HEK293T (cell line): ENCODE measurements at regions not wholly inside any gene's neighbourhood (a gene's known extent, or its start where the extent isn't known, plus 50 kb on each side); places are given as distances from the start of the nearest gene placed in this dataset.

Experiments used
- CTCF ChIA-PET: fragments of 350-600 bp; formaldehyde crosslinking; extraction: SDS; loops from one replicate; lab custom pipeline; 2021; ENCODE audit warnings: antibody characterized with exemption, inconsistent platforms; lab: Yijun Ruan, JAX
- POLR2A ChIA-PET: fragments of 350-600 bp; formaldehyde crosslinking; extraction: SDS; loops from one replicate; lab custom pipeline; 2020; ENCODE audit warnings: antibody characterized with exemption, inconsistent platforms; lab: Yijun Ruan, JAX
- DNase-seq: peaks from one replicate; pipeline ENCODE4 v3.0.0; 2012; ENCODE audit warnings: mixed read lengths; ENCODE audit errors: extremely low spot score
- ARNT ChIP-seq: fragments of 450-650 bp; IDR thresholded peaks from 2 replicates; pipeline ENCODE4 v1.6.1; 2017; ENCODE audit warnings: mild to moderate bottlenecking
- BHLHE40 ChIP-seq: fragments of 450-650 bp; IDR thresholded peaks from 2 replicates; pipeline ENCODE4 v1.6.1; 2016; ENCODE audit warnings: mild to moderate bottlenecking, moderate library complexity, borderline replicate concordance
- CTBP1 ChIP-seq: fragments of 450-650 bp; IDR thresholded peaks from 2 replicates; pipeline ENCODE4 v1.6.1; 2016; ENCODE audit warnings: borderline replicate concordance
- ELF4 ChIP-seq: fragments of 450-650 bp; IDR thresholded peaks from 2 replicates; pipeline ENCODE4 v1.6.1; 2017; ENCODE audit warnings: antibody characterized with exemption
- FOXA1 ChIP-seq: fragments of 450-650 bp; IDR thresholded peaks from 2 replicates; pipeline ENCODE4 v1.6.1; 2016; ENCODE audit warnings: mild to moderate bottlenecking
- FOXK2 ChIP-seq: fragments of 450-650 bp; IDR thresholded peaks from 2 replicates; pipeline ENCODE4 v1.6.1; 2016; ENCODE audit warnings: mild to moderate bottlenecking
- FOXM1 ChIP-seq: fragments of 450-650 bp; IDR thresholded peaks from 2 replicates; pipeline ENCODE4 v1.6.1; 2017; ENCODE audit warnings: mild to moderate bottlenecking, borderline replicate concordance
- HDGF ChIP-seq: fragments of 450-650 bp; IDR thresholded peaks from 2 replicates; pipeline ENCODE4 v1.6.1; 2017; ENCODE audit warnings: antibody characterized with exemption, borderline replicate concordance
- L3MBTL2 ChIP-seq: fragments of 450-650 bp; conservative IDR thresholded peaks from 2 replicates; pipeline ENCODE4 v1.6.1; 2016; ENCODE audit warnings: mild to moderate bottlenecking
- LEF1 ChIP-seq: fragments of 450-650 bp; IDR thresholded peaks from 2 replicates; pipeline ENCODE4 v1.6.1; 2017; ENCODE audit warnings: mild to moderate bottlenecking, borderline replicate concordance
- NFRKB ChIP-seq: fragments of 450-650 bp; IDR thresholded peaks from 2 replicates; pipeline ENCODE4 v1.6.1; 2016; ENCODE audit warnings: mild to moderate bottlenecking, moderate library complexity
- PKNOX1 ChIP-seq: fragments of 450-650 bp; IDR thresholded peaks from 2 replicates; pipeline ENCODE4 v1.6.1; 2016
- SUZ12 ChIP-seq: fragments of 450-650 bp; IDR thresholded peaks from 2 replicates; pipeline ENCODE4 v1.6.1; 2016; ENCODE audit warnings: mild to moderate bottlenecking
- TARDBP ChIP-seq: fragments of 450-650 bp; IDR thresholded peaks from 2 replicates; pipeline ENCODE4 v1.6.1; 2016
- ZNF384 ChIP-seq: fragments of 450-650 bp; IDR thresholded peaks from 2 replicates; pipeline ENCODE4 v1.6.1; 2016

DNA sequence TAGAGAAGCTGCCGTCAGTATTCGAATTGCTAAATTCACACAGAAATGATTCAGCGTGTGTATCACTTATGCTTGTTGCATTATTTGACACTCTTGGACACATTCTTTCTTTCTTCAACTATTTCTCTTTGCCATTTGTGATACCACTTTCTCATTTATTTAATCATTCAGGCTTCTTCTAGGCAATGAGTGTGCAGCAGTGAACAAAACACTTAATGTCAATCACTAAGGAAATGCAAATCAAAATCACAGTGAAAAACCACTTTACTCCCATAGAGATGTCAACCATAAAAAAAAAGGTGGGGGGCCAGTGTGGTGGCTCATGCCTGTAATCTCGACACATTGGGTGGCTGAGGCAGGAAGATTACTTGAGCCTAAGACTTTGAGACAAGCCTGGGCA lies 214.6 kb downstream of the FLRT2 start:
- no peak for DNase-seq
- ChIA-PET CTCF (no interaction called here), POLR2A (no interaction called here)
- no peak for TF ChIP-seq ELF4

DNA sequence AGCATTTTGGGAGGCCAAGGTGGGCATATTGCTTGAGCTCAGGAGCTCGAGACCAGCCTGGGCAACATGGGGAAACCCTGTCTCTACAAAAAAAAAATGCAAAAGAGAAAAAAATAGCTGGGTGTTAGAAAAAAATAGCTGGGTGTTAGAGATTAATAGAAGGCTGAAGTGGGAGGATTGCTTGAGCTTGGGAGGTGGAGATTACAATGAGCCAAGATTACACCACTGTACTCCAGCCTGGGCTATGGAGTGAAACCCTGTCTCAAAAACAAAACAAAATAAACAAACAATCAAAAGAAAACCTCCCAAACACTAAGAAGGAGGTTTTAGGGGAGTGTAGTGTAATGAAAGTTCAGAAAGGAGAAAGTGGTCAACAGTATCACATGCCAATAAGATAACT lies 202.1 kb downstream of the FLRT2 start:
- DNase-seq, result no peak
- no peak for TF ChIP-seq HDGF
- TF ChIP-seq PKNOX1, result no peak
- no peak for TF ChIP-seq TARDBP
- no peak for TF ChIP-seq L3MBTL2
- no peak for TF ChIP-seq CTBP1
- ChIA-PET POLR2A (no interaction called here), CTCF (no interaction called here)

DNA sequence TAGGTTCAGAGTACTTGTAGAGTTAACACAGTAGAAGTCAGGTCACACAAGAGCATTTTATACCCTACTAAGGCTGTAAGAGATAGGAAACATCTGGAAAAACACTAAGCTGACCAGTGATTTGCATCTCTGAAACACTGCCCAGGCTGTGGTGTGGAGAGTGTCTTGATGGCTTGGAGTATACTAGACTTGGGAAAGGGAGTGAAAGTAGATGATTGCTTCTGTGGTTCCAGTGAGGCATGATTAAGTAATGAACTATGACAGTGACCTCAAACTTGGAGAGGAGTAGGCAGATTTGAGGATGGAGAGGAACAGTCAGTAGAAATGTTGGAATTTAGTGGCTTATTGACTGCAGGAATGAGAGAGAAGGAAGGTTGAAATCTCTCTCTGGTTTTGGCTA lies 201.2 kb downstream of the FLRT2 start:
- no peak for DNase-seq
- ChIA-PET POLR2A (no interaction called here), CTCF (no interaction called here)
- TF ChIP-seq ELF4 (no peak), ARNT (no peak), L3MBTL2 (no peak), ZNF384 (no peak)

DNA sequence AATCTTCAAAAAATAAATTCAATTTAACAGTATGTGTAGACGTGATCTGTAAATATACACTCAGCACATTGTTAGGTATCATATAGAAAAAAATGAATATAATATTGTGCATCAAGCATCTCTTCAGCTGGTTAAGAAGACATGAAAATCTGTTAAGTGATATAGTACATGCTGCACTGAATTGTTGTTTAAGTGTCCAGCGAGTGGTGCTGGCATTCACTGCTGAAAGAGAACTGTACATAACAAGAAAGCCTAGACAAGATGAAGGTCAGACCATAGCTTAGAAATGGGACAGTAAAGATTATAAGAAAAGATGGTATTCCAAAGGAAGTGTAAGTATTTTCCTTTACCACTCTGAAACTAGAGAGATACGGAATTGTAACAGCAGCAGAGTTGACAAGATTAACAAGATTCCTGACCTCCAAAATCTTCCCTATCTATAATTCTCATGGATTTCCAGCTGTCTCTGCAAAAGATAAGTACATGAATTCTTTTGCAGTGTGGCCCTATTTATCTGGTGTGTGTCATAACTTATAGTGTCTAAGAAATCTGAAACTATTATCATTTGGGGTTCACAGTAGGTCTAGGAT lies 198.6 kb downstream of the FLRT2 start:
- DNase-seq, result no peak
- TF ChIP-seq HDGF (no peak), ZNF384 (no peak), CTBP1 (no peak)
- CTCF ChIA-PET, result interaction anchor here (0.6 kb wide), 1 partner anchor 15 kb away, joined by 3 read pairs; no protein-coding TSS in a partner anchor
- POLR2A ChIA-PET, result no interaction called here

GRCh38 chr14:85714069-85714468 lies 184.1 kb downstream of the FLRT2 start:
- CTCF ChIA-PET, result no interaction called here
- POLR2A ChIA-PET, result no interaction called here

GRCh38 chr14:85711620-85712019 lies 181.7 kb downstream of the FLRT2 start:
- POLR2A ChIA-PET, result no interaction called here
- no peak for DNase-seq
- CTCF ChIA-PET, result no interaction called here
- TF ChIP-seq LEF1 (no peak), ARNT (no peak), ELF4 (no peak), L3MBTL2 (no peak), BHLHE40 (no peak), HDGF (no peak), SUZ12 (no peak), PKNOX1 (no peak), FOXA1 (no peak), CTBP1 (no peak), ZNF384 (no peak), NFRKB (no peak), FOXM1 (no peak)

More at GRCh38 chr14:85714069-85714468, 184.1 kb downstream of the FLRT2 start:
- TF ChIP-seq BHLHE40 (no peak), FOXM1 (no peak), HDGF (no peak), ZNF384 (no peak), FOXK2 (no peak), ELF4 (no peak), NFRKB (no peak), PKNOX1 (no peak), LEF1 (no peak)
- DNase-seq, result no peak
